ENCODE measurements at regions not wholly inside any gene's neighbourhood (a gene's known extent, or its start where the extent isn't known, plus 50 kb on each side); places are given as distances from the start of the nearest gene placed in this dataset.
"Not testable (repeated sequence)": the region's sequence is repeated elsewhere in the genome, so short reads cannot be mapped to it uniquely, and the experiment has no call there.

- no peak for ATAC-seq
Observed at GRCh38 chr5:114952876-114953275, 216.8 kb downstream of the TRIM36 start.

DNA sequence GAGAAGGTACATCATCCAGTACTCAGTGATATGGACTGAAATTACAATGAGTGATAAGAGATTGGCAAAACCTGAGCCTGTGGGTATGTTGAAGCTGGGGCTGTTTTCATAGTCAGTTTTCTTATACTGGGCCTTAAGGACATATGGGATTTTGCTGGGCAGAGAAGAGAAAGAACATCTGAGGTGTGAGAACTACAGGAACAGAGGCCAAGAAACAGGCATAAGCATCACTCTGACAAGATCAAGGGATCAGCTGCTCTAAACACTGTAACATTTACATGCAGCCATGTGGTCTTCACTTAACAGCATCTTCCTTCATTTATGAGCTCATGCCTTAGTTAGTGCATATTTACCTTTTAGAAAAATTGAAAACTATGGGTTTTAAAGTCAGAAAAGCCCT is 220.0 kb downstream of the TRIM36 start:
- no peak for ATAC-seq

- ATAC-seq = no peak
Observed at GRCh38 chr5:114948986-114949621, 220.6 kb downstream of the TRIM36 start.

GRCh38 chr5:114948363-114948762 is 221.3 kb downstream of the TRIM36 start:
- no peak for ATAC-seq

DNA sequence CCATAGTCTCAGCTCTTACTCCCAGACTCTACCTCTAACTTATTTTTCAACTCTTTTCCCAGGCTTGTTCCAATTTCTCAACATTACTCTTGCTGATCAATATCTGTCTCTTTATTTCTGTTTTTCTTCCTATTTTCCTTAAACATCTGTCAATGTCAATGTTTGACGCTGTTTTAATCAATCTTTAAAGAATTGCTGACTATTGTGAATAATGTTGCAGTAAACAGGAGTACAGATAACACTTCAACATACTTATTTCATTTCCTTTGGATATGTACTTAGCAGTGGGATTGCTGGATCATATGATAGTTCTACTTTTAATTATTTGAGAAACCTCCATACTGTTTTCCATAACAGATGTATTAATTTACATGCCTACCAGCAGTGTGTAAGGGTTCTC is 229.0 kb downstream of the TRIM36 start:
- no peak for ATAC-seq

- ATAC-seq = no peak
Observed at GRCh38 chr5:114935490-114935889, 234.2 kb downstream of the TRIM36 start.

DNA sequence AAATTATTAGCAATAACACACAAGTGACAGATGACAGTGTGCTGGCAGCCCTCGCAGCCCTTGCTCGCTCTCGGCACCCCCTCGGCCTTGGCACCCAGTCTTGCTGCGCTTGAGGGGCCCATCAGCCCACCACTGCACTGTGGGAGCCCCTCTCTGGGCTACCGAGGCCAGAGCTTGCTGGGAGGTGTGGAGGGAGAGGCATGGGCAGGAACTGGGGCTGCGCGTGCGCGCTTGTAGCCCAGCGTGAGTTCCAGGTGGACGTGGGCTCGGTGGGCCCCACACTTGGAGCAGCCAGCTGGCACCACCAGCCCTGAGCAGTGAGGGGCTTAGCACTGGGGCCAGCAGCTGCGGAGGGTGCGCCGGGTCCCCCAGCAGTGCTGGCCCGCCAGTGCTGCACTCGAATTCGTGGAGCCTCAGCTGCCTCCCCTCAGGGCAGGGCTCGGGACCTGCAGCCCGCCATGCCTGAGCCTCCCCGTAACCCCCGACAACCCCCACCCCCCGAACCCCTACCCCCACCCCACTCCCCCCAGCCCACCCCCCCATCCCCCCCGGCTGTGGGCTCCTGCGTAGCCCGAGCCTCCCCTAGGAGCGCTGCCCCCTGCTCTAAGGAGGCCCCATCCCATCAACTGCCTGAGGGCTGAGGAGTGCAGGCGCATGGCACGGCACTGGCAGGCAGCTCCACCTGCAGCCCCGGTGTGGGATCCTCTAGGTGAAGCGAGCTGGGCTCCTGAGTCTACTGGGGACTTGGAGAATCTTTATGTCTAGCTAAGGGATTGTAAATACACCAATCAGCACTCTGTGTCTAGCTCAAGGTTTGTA is 240.9 kb downstream of the TRIM36 start:
- ATAC-seq = no peak

DNA sequence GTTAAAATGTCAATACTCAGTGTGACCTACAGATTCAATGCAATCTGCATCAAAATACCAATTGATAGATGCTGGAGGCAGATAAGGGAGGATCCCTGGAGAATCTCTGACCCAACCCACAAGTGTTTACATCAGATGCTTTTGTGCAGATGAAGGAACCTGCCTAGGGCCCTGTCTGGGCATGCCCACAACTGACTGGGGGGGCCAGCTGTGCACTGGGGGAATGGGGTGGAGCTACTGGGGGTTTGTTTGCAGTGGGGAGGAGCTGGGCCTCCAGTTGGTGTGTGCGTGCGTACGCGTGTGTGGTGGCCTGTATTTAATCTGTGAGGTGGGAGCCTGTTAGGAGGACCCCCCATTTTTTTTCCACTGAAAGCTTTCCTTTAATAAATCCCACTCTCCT is 244.9 kb downstream of the TRIM36 start:
- ATAC-seq = no peak

DNA sequence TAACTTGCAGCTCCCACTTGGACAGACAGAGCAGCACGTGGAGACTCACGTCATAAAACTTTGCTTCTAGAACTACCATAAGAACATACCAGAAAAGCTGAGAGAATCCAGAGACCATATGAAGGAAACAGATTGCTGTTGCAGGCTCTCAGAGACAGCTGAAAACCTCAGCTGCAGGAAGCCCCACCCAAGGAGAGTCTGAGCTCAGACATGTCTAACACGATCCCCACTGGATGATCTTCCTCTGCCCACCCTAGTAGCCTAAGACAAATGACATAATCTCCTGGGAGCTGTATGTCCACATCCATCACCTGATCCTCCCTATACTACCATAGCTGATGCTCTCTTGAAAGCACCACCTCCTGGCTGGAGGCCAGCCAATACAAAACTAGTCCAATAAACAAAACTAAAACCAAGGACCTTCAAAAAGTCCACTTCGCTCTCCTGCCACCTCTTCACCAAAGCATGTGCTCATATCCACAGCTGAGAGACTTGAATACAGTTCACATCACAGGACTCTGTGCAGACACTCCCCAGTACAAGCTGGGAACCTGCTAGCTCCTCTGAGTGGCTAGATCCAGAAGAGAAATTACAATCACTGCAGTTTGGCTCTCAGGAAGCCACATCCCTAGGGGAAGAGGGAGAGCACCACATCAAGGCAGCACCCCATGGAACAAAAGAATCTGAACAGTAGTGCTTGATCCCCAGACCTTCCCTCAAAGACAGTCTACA is 257.4 kb downstream of the TRIM36 start:
- no peak for ATAC-seq

DNA sequence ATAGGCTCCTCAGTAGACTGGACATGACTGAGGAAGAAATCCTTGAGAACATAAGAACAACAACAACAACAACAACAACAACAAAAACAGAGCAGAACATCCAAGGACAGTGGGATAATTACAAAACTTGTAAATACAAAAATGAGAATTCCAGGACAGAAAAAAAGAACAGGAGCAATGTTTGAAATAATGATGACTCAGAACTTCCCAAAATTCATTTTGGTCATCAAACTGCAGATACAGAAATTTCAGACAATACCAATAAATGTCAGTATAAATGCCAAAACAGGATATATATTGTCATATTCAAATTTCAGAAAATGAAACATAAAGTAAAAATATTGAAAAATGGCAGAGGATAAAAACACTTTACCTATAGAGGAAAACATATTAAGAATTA is 259.0 kb downstream of the TRIM36 start:
- ATAC-seq = no peak

DNA sequence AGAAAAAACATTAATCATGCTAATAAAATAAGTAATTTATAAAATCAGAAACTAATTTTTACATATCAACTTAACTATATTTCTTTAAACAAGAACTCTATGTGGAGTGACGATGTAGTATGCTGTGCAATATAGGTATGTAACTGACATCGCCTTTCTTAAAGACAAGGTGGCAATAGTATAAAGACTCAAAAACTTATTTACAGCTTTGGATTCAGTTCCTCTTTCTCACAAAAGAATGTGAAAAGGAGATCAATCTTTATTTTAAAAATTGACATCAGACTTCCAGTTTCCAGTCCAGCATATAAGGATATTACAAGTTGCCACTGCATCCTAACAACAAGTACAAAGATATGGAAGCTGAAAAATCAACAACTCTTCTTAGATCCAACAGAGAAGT is 260.3 kb downstream of the TRIM36 start:
- ATAC-seq = no peak

DNA sequence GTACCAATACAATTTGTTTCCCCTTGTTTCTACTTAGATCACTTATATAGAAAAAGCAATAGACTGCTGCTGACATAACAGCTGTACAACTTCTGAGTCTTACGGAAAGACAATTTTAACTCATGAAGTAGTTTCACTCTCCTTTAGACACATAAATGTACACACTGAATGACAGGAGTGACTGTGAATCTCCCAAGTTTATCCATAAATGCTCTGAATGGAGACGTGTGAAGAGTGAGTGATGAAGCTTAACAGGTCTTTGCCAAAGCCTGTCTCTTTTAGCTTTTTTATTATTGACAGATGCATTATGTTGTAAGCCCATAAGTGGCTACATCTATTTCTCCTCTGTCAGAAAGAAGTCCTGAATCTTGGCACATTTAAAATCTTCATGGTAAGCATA is 265.9 kb downstream of the TRIM36 start:
- ATAC-seq = no peak

DNA sequence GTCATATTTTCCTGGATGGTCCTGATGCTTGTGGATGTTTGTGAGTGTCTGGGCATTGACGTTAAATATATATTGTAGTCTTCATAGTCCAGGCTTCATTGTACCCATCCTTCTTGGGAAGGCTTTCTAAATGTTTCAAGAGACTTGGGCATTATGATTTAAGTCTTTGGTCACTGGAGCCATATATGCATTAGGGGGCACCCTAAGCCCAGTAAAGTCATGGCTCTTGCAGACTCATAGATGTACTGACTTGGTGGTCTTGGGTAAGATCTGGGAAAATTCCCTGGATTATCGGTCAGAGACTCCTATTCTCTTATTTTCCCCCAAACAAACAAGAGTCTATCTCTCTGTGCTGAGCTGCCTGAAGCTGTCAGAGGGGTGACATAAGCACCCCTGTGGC is 271.1 kb downstream of the TRIM36 start:
- no peak for ATAC-seq

DNA sequence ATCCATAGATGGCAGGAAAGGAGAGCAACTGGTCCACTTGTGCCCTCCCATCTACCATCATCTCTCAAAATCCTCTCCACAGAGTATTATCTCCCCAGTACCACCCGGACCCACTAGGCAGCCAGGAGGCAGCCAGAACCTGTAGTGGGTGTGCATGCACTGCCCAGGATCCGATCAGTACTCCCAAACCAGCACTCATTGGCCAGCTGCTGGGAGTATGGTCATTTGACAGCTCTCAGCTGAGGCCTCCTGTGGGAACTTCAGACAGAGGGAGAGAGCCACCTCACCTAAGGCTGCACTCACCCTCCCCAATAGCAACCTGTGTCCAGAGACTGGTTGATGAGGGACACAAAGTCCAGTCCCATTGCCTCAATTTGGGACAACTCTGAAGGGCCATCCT is 286.0 kb downstream of the TRIM36 start:
- ATAC-seq = no peak

DNA sequence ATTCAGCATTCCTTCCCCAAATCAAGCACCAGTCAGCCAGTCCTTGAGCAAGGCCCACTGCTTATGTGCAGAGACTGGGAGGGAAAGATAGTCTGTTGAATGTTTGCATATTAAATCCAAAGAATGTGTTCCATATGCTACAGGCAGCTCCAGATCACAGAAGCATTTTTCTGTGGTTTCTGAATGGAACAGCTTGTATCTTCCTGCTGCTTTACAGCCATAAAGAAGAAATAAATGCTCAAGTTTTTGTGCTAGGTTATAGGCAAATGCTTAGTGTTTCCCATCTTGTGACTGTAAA is 310.3 kb downstream of the TRIM36 start:
- ATAC-seq = no peak

DNA sequence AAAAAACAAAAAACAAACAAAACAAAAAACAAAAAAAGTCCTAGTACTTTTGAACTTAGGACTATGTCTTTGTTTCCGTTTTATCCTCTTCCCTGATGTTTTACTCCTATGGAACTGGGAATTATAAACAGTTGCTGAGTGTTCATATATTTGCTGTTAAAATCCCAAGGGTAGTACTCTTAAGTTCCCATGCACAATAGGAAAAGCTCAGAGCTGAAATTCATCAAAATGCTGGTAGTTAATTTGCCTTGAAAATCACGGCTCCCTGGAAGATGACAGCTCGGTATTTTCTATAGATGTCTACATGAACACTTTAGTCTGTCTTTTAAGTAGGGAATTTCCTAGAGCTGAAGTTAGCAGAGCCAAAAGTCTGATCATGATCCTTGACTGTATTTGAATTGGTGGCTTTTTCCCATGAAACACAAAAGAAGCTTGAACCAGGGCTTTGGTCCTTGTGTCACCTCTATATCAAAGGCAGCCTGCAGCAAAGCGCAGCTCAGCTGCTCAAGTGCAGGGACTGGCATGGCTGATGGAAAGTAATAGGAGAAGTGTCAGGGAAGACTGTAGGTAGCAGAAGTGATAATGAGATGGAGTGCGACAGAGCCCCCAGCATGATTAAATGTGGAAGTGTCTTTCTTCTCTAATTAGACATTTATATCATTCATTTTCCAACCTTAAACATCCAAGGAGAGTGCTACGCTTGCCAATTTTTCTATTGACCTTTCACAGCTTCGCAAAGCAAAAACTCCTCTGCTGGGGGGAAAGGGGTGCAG is 310.9 kb downstream of the TRIM36 start:
- ATAC-seq = no peak

GRCh38 chr5:114857941-114858551 is 311.7 kb downstream of the TRIM36 start:
- ATAC-seq = no peak

GRCh38 chr5:114844711-114845110 is 325.0 kb downstream of the TRIM36 start:
- ATAC-seq = not testable (repeated sequence)

GRCh38 chr5:114839360-114839759 is 330.3 kb downstream of the TRIM36 start:
- no peak for ATAC-seq

DNA sequence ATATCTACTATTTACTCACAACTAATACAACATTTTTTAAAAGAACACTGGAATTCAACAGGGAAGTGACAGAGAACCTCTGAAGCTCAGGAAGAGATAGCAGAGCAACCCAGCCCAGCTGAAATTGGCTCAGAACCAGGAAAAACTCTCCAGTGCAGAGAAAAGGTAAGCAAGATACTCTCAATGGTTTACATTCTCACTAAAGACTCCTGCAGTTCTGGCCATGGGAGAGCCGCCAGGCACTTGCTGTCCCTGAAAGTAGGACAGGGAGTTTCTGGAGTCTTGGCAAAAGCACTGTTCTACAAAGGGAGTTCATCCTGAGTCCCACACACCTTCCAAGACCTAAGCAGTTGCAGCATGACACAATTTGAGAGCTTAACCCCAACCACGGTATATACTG is 330.8 kb downstream of the TRIM36 start:
- no peak for ATAC-seq

DNA sequence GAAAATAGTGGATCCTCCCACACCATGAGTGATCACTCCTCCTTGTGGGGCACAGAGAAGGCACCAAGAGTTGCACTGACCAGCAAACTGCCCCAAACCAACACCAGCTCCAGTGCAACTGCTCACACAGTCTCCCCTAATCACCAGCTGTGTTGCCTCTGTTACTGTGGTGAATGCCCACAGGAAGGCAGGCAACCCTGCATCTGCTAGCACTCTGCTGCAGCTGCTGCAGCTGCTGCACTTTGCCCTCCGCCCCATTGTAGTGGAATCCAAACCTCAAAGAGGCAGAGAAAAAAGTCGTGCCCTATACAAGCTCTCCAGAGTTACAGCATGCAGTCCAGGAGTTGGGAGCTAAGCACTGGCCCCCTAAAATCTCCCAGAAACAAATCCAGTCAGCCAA is 339.6 kb downstream of the TRIM36 start:
- ATAC-seq = no peak

- ATAC-seq = no peak
Observed at GRCh38 chr5:114822863-114823262, 346.8 kb downstream of the TRIM36 start.

GRCh38 chr5:114822436-114822835 is 347.3 kb downstream of the TRIM36 start:
- no peak for ATAC-seq

Measured in esophagus mucosa (tissue), 1 donor.